HG02852 (cell line): ENCODE measurements at regions not wholly inside any gene's neighbourhood (a gene's known extent, or its start where the extent isn't known, plus 50 kb on each side); places are given as distances from the start of the nearest gene placed in this dataset.

Experiments used
- ATAC-seq: cut with Tn5 transposase; IDR thresholded peaks from one replicate; pipeline ENCODE4 v1.9.1; 2021; ENCODE audit warnings: mild to moderate bottlenecking, moderate library complexity; ENCODE audit not compliant: unreplicated experiment

DNA sequence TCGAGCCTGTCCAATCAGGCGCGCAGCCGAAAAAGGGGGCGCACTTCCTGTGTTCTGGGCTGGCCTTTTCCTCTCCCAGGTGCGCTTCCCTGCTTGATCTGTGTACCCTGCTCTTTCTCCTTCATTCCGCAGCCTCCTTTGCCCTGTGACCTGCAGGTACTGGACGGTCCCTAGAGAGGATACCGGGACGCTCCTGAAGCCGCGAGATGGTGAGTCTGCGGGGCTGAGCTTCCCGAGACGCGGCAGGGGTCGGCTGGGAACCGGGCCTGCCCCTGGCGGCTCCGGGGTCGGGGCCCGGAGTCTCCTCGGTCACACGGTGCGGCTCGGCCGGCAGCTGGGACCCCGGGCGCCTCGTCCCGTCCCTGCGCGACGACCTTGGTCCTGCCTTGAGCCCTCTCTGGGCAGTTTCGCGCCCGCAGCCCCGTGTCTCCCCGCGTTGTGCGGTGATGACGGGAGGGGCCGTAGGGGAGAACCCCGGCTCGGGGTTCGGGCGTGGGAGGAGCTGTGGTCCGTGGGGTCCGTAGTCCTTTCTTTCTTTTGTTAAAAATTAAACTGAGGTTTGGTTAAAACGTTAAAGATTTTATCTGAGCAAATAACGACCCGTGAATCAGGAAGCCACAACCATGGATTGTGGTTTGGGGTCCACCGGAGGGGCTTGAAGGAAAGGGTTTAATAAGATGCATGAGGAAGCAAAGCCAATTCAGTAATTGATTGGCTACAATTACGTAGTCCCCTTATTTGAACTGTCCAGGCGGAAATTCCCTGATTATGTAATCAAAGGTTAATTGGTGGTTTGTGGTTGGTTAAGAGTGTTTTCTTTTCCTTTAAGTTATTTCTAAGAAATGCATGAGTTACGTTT lies 172.8 kb upstream of the ZNF267 start:
- ATAC-seq, result peak; percentile 92

DNA sequence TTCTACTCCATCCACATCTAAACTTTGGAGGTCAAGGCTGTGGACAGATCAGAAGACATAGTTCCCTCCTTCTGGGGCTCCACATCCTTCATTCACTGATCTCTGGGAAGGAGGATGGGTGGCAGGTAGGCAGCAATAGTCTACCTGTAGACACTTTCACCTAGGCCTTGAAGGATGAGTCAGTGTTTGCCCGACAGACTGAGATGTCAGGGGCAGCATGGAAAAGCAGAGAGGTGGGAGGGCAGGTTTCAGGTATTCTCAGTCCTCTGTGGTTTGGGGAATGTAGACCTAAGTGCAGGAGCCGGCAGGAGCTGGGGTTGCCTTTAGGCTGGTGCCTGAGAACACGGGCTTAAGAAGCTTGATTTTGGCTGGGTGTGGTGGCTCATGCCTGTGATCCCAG lies 171.9 kb upstream of the ZNF267 start:
- ATAC-seq, result no peak

DNA sequence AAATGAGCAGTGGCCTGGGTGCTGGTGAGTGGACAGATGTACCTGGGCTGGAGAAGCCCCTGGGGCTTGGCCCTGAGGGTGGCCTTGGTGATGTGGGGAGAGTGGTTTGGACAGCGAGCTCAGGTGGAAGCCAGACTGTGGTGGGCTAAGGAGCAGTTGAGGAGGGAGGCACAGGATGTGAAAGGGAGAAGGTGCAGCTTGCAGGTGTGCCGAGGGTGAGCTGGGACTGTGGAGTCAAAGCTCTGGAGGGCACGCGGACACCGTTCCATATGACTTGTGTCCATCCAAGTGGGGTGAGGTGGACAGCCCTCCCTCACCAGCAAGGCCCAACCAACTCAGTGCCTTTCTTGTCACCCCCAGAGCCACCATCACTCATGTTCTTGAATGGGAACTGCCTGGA lies 170.8 kb upstream of the ZNF267 start:
- ATAC-seq, result no peak

DNA sequence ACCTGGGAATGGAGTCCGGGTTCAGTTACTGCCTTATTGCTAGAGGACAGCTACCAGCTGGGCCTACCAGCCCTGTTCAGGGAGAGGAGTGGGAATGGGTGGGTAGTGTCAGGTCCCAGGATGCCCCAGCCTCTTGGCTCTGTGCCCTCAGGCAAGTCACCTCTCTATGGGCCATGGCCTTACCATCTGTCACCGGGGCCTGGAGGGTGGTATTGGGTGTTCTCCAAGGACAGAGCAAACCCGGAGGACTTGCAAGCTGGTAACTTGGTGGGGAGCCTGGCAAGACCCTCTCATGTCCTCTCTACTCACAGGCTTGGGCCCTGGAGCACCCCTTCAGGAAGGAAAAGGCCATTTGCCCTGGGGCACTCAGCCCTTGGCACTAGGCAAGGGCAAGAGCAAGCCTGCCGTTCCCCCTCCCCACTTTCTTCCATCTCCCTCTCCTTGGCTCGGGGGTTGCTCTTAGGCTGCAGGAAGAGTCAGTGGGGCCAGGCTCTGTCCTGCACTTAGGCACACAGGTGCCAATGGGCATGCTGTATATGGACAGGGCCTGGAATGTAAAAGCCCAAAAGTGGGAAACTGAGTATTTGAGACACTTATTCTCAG lies 170.0 kb upstream of the ZNF267 start:
- ATAC-seq, result no peak

DNA sequence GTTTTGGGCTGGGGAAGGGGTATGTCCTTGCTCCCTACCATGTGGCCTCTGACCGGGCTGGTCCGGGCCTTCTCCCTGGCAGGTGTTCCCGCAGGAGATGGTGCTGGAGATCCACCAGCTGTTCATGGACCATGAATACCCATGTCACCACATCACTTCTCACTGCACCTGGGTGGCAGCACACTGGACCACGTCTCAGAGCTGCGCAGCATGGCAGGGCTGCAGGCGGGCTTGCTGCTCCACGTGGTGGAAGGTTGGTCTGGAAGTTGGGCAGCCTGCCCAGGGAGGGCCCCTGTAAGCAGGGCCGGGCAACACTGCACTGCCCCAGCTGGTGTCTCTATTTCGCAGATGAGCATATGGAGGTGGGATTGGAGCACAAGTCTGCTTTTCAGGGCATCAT lies 169.5 kb upstream of the ZNF267 start:
- ATAC-seq, result no peak

DNA sequence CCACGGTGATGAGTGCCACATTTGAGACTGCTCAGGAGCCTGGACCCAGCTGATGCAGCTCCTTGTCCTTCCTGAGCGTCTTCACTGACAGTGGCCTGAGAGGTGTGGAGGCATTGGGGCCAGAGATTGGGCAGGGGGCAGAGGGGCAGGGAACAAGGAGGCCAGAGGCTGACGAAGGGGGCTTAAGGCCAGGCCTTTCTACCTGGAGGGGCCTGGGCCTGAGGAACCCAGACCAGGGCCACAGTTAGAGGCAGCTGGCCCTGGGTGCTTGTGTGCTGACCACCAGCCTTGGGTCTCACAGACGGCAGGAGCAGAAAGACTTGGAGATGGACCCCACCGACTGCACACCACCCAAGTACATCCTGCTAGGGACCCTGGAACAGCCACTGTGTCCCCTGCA lies 168.2 kb upstream of the ZNF267 start:
- ATAC-seq, result no peak

DNA sequence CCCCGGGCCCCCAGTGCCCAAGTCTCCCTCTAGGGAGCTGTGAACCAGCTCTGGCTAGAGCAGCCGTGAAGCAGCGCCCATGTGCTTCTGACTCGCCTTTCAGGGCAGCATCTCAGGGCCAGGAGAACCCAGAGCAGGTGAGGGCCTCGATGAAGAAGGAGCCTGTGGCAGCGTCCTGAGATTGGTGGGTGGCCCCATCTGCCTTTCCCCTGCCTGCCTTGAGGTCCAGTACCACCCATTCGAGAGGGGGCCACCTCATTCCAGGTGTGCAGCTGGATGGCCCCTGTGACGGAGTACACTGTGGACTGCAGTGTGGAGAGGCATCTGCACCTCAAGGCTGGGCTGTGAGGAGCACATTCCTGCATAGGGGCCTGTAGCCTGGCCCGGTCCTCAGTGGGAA lies 167.3 kb upstream of the ZNF267 start:
- no peak for ATAC-seq

DNA sequence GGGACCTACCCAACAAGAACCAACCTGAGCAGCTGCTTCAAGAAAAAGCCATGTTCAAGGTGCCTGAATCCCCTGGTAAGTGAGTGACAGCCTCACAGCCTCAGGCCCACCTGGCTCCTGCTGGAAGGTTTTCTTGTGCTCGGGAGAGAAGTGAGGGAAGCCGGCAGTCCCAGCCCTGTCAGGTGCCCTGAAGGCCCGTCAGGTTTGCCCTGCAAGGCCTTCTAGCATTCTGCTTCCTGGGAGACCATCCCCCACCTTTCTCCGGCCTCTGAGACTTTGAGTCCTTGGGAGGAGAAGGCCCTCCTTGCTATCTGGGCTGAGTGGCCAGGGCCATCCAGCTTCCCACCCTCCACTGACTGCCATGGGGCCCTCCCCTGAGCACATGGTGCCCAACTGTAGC lies 166.7 kb upstream of the ZNF267 start:
- ATAC-seq, result no peak

DNA sequence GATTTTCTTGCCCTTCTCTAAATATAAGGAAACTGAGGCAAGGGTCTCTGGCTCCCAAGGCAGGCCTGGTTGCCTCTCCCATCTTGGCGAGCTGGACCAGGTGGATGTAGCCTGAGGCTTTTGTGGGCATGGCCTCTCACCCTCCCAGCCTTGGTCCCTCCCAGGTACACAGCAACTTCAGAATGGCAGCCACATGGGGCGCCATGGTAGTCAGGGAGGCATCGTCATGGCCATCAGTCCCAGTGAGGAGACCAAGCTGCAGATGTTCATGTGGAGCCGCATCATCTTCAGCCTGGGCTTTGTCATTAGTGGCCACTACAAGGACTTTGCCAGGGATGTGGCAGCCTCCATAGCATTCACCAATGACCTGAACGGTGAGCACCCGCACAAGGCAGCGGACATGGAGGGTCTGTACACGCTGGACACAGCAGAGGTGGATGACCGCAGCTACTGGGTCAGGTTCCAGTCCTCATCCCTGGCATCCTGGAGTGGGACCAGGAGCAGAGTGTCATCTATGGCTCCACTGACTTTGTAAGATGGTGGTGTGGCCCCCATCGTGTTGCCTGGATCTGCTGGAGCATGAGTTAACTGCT lies 165.8 kb upstream of the ZNF267 start:
- ATAC-seq, result no peak

DNA sequence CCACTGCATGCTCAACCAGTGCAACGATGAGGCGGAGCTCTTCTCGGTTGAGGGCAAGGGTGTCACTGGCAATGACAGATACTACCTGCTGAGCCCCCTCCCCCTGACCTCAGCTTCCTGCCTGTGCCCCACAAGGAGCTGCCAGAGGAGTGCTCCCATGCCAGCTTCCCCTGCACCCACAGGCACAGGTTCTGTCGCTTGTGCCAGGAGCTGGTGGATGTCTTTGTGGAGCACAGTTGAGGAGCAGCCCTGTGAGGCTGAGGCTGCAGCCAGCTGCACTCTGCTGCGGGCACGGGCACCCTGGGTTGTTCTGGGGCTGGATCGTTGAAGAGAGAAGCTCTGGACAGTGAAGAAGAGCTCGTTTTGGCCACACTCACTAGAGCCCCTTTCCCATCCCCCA lies 165.3 kb upstream of the ZNF267 start:
- no peak for ATAC-seq

DNA sequence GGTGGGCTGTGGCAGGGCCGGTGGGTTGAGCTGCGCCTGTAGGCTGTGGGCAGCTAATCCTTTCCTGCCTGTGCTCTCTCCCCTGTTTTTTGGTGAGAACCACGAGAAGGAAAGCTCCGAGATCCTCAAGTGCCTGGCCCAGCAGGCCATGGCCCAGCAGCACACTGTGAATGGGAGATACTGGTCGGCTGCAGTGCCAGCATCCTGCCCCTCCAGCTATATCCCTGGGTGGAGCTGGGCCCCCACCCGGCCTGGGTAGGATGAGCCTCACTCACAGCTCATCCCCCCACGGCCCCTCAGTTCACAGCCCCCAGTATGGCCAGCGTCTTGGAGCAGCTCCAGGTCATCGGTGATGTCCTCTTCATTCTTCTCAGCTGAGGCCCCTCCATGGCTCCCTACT lies 164.4 kb upstream of the ZNF267 start:
- no peak for ATAC-seq

DNA sequence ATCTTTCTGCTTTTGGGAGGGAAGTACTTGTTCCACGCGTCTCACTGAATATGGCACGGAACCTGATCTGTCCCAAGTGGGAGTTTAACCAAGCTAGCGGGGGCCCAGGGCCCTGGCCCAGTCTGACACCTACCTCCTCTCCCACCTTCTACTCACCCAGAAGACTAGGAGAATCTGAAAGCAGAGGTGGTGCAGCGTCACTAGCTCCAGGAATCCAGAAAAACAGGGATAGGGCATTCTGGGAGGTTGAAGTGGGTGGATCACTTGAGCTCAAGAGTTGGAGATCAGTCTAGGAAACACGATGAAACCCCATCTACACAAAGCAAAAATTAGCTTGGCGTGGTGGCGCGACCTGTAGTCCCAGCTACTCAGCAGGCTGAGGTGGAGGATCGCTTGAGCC lies 163.5 kb upstream of the ZNF267 start:
- no peak for ATAC-seq

DNA sequence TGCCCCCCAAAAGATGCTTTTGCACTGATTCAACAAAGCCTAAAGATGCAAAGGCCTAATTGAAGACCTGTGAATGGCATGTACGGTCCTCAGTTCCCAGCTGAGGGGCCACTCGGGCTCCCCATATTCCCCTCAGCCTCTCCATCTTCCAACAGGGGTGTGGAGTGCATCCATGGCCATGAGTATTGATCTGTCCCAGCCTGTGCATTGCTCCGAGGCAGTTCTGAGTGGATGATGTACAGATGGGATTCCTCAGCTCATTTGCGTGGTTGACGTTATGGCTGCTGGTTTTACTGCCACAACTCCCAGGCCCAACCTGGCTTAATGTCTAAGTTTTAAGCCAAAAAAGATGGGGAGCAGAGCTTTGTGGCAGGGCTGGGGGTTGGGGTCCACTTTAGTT lies 162.7 kb upstream of the ZNF267 start:
- no peak for ATAC-seq

DNA sequence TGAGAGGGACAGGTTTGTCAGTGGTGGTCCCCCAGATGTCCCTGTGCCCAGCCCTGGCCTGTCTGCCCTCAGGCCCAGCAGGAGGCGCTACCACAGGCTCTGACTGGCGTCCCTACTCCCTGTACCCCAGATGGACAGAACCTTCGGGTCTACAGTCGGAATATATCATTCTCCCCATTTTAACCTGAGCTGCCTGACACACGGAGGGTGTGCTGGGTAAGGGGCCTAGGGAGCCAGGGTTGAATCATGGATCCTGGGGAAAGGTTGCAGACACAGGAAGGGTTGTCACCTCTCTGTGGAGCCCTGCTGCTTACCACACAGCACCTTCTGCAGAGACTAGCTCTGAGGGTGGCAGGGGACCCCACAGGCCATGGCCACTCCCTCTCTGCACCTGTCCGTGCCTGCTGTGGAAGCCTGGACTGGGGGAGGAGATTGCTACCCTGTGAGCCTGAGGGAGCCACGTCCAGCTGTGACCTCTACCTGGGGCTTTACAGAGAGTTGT lies 162.2 kb upstream of the ZNF267 start:
- no peak for ATAC-seq

DNA sequence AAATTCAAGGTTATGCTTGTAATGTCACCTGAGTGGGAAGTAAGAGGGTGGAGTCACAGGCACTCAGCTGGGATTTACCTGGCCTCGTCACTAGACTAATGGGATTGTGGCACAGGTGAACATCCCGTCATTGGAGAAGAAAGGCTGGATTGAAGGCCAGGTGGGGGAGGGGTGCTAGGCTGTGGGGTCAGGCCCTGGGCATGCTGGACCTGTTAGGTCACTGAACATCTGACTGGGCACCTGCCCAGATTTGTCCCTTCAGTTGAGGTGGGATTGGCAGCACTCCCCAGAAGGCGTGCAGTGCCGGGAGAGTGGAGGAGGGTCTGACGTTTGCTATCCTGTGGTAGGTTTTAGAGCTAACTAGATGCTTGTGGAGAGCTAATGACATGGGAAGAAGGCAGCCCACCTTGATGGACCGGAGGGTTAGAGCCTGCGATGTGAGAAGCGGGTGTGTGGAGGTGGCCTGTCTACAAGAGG lies 161.5 kb upstream of the ZNF267 start:
- no peak for ATAC-seq

DNA sequence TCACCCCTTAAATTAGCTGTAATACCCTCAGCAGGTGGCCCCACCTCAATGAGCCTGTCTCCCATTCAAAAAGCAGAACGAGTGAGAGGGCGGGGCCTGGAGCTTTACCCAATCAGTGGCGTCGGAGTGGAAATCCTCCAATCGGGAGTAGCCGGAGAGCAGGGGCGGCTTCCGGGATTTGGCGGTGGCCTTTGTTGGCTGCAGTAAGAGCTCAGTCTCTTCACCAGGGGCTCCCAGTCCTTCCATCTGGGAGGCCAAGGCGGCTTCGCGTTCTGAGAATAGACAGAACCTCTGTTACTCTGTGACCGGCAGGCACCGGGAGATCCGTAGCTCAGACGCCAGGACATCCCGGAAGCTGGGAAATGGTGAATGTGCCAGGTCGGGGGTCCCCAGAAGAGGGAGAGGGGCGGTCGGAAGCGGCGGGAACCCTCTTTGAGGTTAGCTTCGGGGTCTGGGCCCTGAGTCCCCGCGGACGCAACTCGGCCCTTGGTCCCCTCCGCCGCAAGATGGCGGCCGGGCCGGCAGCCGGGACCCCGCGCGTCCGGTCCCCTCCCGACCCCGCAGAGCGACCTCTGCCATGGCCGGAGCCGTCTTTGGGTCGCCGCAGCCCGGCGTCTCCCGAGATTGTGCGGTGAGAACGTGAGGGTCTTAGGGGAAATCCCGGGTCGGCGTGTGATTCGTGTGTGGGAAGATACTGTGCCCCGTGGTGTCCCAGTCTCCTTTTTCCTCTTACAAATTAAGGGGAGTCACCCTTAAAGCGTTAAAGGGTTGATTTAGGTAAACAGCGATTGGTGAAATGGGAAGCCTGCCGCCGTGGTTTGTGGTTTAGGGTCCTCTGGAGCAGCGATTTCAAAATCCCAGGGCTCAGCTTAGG lies 160.3 kb upstream of the ZNF267 start:
- ATAC-seq, result peak; percentile 92

DNA sequence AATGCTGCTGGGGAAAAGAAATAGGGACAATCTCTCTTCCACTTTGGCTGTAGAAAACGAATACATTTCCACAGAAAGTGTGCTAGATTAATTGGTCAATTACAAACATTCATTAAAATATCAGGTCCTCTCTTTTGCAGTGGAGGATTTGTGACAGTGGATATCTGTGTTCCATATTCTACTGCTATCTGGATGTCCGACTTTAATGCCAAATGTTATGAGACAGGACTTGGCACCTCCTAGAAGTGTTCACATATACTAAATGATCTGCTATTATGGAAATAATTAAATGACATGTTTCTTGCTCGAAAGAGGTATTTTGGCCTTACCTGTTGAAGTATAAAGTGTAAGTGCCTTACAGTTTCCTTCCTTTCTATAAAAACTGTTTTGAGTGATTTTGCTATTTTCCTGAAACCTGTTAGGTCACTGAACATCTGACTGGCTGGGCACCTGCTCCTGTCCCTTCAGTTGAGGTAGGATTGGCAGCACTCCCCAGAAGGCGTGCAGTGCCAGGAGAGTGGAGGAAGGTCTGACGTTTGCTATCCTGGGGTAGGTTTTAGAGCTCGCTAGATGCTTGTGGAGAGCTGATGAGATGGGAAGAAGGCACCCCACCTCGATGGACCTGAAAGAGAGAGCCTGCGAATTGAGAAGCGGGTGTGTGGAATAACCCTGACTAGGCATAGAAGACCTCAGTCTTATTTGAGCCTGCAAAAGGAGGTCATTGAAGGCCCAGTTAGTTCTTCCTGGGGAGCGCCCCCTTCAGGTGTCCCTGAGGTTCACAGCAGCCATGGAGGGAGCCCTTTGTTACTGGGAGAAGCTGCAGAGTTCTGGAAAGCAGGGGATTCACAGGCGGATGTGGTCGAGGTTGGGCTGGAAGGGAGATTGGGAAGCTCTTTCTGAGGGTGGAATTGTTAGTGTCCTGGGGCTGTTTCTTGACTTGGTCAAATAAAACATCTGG lies 159.4 kb upstream of the ZNF267 start:
- ATAC-seq, result no peak

DNA sequence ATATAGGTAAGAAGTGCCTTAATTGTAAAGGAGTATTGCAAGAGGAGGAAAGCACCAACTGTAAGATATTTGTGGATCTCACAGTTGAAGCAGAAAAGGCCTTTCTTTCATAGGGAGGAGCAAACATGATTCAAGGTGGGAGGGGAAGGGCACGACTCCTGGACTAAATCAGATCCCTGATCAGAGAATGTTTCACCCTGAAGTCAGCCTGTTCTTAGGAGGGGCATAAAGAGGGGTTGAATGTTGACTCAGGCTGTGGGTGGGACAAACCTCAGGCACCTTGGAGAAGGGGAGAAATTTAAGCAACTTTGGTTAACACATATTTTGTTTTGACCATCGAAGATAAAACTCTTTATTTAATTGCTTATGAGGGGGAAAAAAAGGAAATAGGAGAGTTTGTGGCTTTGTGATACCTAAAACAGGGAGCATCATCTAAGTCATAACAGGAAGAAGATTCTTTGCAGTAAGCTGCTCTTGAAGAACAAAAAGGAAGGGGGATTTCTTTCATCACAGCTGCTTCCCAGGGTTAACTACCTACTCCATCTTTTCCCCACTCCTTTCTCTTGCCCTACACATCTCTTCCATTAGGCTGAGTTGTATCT lies 158.6 kb upstream of the ZNF267 start:
- no peak for ATAC-seq

DNA sequence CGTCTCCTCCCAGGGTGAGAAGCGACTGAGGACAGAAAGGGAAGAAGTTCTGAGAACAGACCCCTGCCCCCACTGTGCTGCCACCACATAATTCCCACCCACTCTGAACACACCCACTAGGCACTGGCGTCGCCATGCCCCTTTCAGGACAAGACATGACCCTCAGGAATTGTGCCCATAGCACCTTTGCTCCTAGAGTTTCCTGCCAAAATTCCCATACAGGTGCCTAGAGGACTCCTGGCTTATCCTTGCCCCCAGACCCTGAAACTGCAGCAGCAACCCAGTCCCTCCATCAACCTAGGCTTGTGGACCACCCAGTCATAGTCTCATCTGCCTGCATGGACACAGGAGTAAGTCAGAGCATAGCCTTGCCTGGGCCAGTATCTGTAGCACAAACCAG lies 157.7 kb upstream of the ZNF267 start:
- ATAC-seq, result no peak
